Smooth muscle cell (in vitro differentiated cells): ENCODE measurements at regions not wholly inside any gene's neighbourhood (a gene's known extent, or its start where the extent isn't known, plus 50 kb on each side); places are given as distances from the start of the nearest gene placed in this dataset.

Experiments used
- DNase-seq: peaks from one replicate; lab custom pipeline; 2025; ENCODE audit not compliant: unreplicated experiment; lab: John Stamatoyannopoulos, UW
- H2AFZ ChIP-seq: fragments of 200-600 bp; sonication (generic); 2 replicates; pipeline ENCODE4 v1.6.0; 2016; ENCODE audit warnings: antibody characterized with exemption, low read depth, mild to moderate bottlenecking
- H3F3A ChIP-seq: fragments of 200-600 bp; sonication (generic); 2 replicates; pipeline ENCODE4 v1.6.0; 2017; ENCODE audit warnings: antibody characterized with exemption, low read depth
- H3K27ac ChIP-seq: fragments of 200-600 bp; sonication (generic); 2 replicates; pipeline ENCODE4 v1.5.1; 2016; ENCODE audit warnings: low read depth, mild to moderate bottlenecking
- H3K27me3 ChIP-seq: fragments of 200-600 bp; sonication (generic); 2 replicates; pipeline ENCODE4 v1.6.1; 2016; ENCODE audit warnings: low read depth, mild to moderate bottlenecking
- H3K36me3 ChIP-seq: fragments of 200-600 bp; sonication (generic); 2 replicates; pipeline ENCODE4 v1.5.1; 2016; ENCODE audit warnings: low read depth
- H3K4me1 ChIP-seq: fragments of 200-600 bp; sonication (generic); 2 replicates; pipeline ENCODE4 v1.5.1; 2016; ENCODE audit warnings: low read depth
- H3K4me2 ChIP-seq: fragments of 200-600 bp; sonication (generic); 2 replicates; pipeline ENCODE4 v1.6.0; 2016; ENCODE audit warnings: mild to moderate bottlenecking
- H3K4me3 ChIP-seq: fragments of 200-600 bp; sonication (generic); 2 replicates; pipeline ENCODE4 v1.5.1; 2016; ENCODE audit warnings: mild to moderate bottlenecking
- H3K79me2 ChIP-seq: fragments of 200-600 bp; sonication (generic); 2 replicates; pipeline ENCODE4 v1.6.0; 2016; ENCODE audit warnings: low read depth, mild to moderate bottlenecking
- H3K9ac ChIP-seq: fragments of 200-600 bp; sonication (generic); 2 replicates; pipeline ENCODE4 v1.6.0; 2016; ENCODE audit warnings: low read depth
- H3K9me3 ChIP-seq: fragments of 200-600 bp; sonication (generic); replicated peaks from 2 replicates; pipeline ENCODE4 v1.5.1; 2016; ENCODE audit warnings: low read depth
- H4K20me1 ChIP-seq: fragments of 200-600 bp; sonication (generic); 2 replicates; pipeline ENCODE4 v1.6.0; 2016; ENCODE audit warnings: low read depth
- CTCF ChIP-seq: fragments of 200-600 bp; sonication (generic); IDR thresholded peaks from 2 replicates; pipeline ENCODE4 v1.5.1; 2017; ENCODE audit warnings: borderline replicate concordance, mild to moderate bottlenecking, antibody characterized with exemption; ENCODE audit not compliant: insufficient read depth, poor library complexity, severe bottlenecking
- WGBS: methylation state at CpG from one replicate; pipeline ENCODE4 v1.1.7; 2016; ENCODE audit warnings: low lambda C conversion rate; 5-methylcytosine and 5-hydroxymethylcytosine counted together

DNA sequence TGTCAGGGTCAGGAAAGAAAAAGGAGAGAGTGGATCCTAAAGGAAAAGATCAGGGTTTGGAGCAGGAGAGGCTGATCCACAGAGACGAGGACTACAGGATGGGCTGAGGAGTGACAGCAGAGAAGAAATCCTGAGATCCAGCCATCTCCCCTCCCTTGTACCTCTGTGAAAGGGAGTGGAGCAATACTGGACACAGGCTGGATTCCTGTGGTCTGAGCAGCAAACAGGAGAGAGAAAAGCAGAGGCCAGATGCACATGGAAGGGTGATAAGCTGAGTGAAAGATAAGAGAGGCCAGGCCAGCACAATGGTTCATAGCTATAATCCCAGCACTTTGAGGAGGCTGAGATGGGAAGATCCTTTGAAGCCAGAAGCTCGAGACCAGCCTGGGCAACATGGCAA lies 472.1 kb upstream of the TSHZ3 start:
- Histone ChIP-seq H2AFZ (no peak overlapping the region), H3F3A (no peaks in the 10 kb centered on the region), H3K9ac (no peak overlapping the region), H3K27ac (no peak overlapping the region), H3K27me3 (no peaks in the 10 kb centered on the region), H3K4me3 (no peak overlapping the region), H3K36me3 (no peaks in the 10 kb centered on the region), H3K4me2 (no peak overlapping the region), H3K4me1 (no peaks in the 10 kb centered on the region), H4K20me1 (no peaks in the 10 kb centered on the region), H3K79me2 (no peaks in the 10 kb centered on the region), H3K9me3 (no peaks in the 10 kb centered on the region)
- DNase-seq = no peak
- WGBS = 15% methylated on average over 2 of the region's 2 CpGs
- no peak for TF ChIP-seq CTCF

DNA sequence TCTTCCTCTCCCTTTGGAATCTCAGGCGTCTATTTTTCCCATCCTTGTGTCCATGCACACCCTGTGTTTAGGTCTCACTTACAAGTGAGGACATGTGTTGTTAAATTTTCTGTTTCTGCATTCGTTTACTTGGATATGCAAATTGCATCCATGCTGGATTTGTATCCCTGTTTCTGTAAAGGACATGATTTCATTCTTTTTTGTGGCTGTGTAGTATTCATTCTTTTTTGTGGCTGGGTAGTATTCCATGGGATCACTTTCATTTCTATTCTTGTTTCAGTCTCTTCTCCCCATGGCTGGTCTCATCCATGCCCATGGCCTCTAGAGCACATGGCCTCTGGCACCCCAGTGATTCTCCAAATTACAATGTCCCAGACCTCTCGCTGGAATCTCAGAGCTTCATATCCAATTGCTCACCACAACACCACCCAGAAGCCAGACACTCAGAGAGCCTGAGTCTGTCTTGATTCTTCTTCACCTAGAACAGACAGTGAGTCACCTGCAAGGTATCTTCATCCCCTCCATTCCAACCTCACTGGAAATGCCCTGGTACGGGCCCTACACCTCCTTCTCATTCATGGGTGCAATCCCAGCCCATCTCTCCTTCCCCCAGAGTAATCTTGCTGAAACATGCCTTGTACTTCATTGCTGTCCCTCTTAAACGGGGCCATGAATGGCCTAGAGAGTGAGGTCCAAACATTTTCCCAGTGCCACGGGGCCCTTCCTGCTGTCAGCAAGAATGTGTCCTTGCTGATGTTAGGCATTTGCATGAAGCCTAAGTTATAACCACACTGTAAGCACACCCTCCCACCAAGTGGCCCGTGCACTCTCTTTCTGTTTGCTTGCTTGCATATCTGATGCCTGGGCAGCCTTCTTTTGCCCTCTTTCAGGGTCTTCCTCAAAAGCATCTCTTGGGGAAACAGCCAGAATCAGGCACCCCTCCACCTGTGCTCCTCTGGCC lies 476.2 kb upstream of the TSHZ3 start:
- no peaks in the 10 kb centered on the region for H4K20me1 ChIP-seq
- no peaks in the 10 kb centered on the region for H3K79me2 ChIP-seq
- no peak overlapping the region for H3K4me2 ChIP-seq
- no peaks in the 10 kb centered on the region for H3K9me3 ChIP-seq
- WGBS = 64% methylated on average over 7 of the region's 7 CpGs
- no peaks in the 10 kb centered on the region for H3F3A ChIP-seq
- no peak overlapping the region for H3K4me3 ChIP-seq
- TF ChIP-seq CTCF = no peak
- H3K27me3 ChIP-seq = no peaks in the 10 kb centered on the region
- H3K36me3 ChIP-seq = no peaks in the 10 kb centered on the region
- no peak overlapping the region for H3K27ac ChIP-seq
- no peaks in the 10 kb centered on the region for H3K4me1 ChIP-seq
- H3K9ac ChIP-seq = no peak overlapping the region
- H2AFZ ChIP-seq = no peak overlapping the region
- no peak for DNase-seq

DNA sequence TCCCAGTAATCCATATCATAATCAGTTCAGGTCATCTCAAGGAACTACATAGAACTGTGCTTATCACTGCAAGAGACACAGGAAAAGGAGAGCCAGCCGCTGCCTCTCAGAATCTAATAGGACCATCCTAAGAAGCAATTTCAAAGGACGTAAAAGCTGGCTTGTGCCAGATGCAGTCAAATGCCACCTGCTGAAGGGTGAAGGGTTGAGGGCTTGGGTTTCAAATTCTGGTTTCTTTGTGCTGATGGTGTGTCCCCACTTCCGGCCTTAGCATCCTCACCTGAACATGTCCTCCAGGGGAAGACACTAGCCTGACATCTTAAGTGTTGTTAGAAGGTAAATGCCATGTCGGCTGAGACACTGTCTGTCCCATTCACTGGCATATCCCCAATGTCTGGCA lies 477.1 kb upstream of the TSHZ3 start:
- no peak overlapping the region for H2AFZ ChIP-seq
- H3K9ac ChIP-seq = no peak overlapping the region
- H3K4me1 ChIP-seq = no peaks in the 10 kb centered on the region
- H3K79me2 ChIP-seq = no peaks in the 10 kb centered on the region
- no peak for TF ChIP-seq CTCF
- H3K27me3 ChIP-seq = no peaks in the 10 kb centered on the region
- no peaks in the 10 kb centered on the region for H3K36me3 ChIP-seq
- H3K4me2 ChIP-seq = no peak overlapping the region
- H3K4me3 ChIP-seq = no peak overlapping the region
- H3K27ac ChIP-seq = no peak overlapping the region
- no peaks in the 10 kb centered on the region for H3F3A ChIP-seq
- no peaks in the 10 kb centered on the region for H4K20me1 ChIP-seq
- 93% methylated on average over 4 of the region's 4 CpGs for WGBS
- no peaks in the 10 kb centered on the region for H3K9me3 ChIP-seq
- DNase-seq = no peak
